ENCODE measurements at regions not wholly inside any gene's neighbourhood (a gene's known extent, or its start where the extent isn't known, plus 50 kb on each side); places are given as distances from the start of the nearest gene placed in this dataset.

GRCh38 chr14:98240376-98240775 is 1031.6 kb downstream of the BCL11B start:
- TF ChIP-seq FOXM1 (IDR thresholded peaks at IDR 0.05; ENCODE audit: borderline replicate concordance, low read depth) = no peak
- no peak for TF ChIP-seq EGR1 (IDR thresholded peaks at IDR 0.05)
- no peak for TF ChIP-seq MAX (IDR thresholded peaks at IDR 0.05)
- no peak for TF ChIP-seq REST (IDR thresholded peaks at IDR 0.05; ENCODE audit: low read depth)
- TF ChIP-seq USF1 (IDR thresholded peaks at IDR 0.05) = no peak
- TF ChIP-seq ZBTB7A (IDR thresholded peaks at IDR 0.05; ENCODE audit: low read depth) = no peak
- no peak for TF ChIP-seq NFIC (IDR thresholded peaks at IDR 0.05)
- no peak for TF ChIP-seq RAD21 (IDR thresholded peaks at IDR 0.05; ENCODE audit: low read depth)
- TF ChIP-seq TAF1 (IDR thresholded peaks at IDR 0.05; ENCODE audit: low read depth) = no peak
- no peak for TF ChIP-seq TEAD4 (IDR thresholded peaks at IDR 0.05)
- no peak for TF ChIP-seq CEBPB (IDR thresholded peaks at IDR 0.05)
- no peak for TF ChIP-seq EP300 (IDR thresholded peaks at IDR 0.05; ENCODE audit: borderline replicate concordance)
- TF ChIP-seq CREB1 (IDR thresholded peaks at IDR 0.05; ENCODE audit: low read depth) = no peak
- TF ChIP-seq YY1 (IDR thresholded peaks at IDR 0.05; ENCODE audit: low read depth) = no peak
- TF ChIP-seq TCF12 (IDR thresholded peaks at IDR 0.05; ENCODE audit: low read depth) = no peak

GRCh38 chr14:98242903-98243302 is 1029.1 kb downstream of the BCL11B start:
- TF ChIP-seq REST (IDR thresholded peaks at IDR 0.05; ENCODE audit: low read depth) = no peak
- no peak for TF ChIP-seq TCF12 (IDR thresholded peaks at IDR 0.05; ENCODE audit: low read depth)
- TF ChIP-seq EGR1 (IDR thresholded peaks at IDR 0.05) = no peak
- no peak for TF ChIP-seq YY1 (IDR thresholded peaks at IDR 0.05; ENCODE audit: low read depth)
- TF ChIP-seq ZBTB7A (IDR thresholded peaks at IDR 0.05; ENCODE audit: low read depth) = no peak
- no peak for TF ChIP-seq NFIC (IDR thresholded peaks at IDR 0.05)
- no peak for TF ChIP-seq TEAD4 (IDR thresholded peaks at IDR 0.05)
- no peak for TF ChIP-seq CEBPB (IDR thresholded peaks at IDR 0.05)
- no peak for TF ChIP-seq MAX (IDR thresholded peaks at IDR 0.05)
- no peak for TF ChIP-seq USF1 (IDR thresholded peaks at IDR 0.05)
- no peak for TF ChIP-seq EP300 (IDR thresholded peaks at IDR 0.05; ENCODE audit: borderline replicate concordance)
- TF ChIP-seq TAF1 (IDR thresholded peaks at IDR 0.05; ENCODE audit: low read depth) = no peak
- no peak for TF ChIP-seq RAD21 (IDR thresholded peaks at IDR 0.05; ENCODE audit: low read depth)
- no peak for TF ChIP-seq CREB1 (IDR thresholded peaks at IDR 0.05; ENCODE audit: low read depth)

- no peak for TF ChIP-seq TCF12 (IDR thresholded peaks at IDR 0.05; ENCODE audit: low read depth)
- no peak for TF ChIP-seq ZBTB7A (IDR thresholded peaks at IDR 0.05; ENCODE audit: low read depth)
- no peak for TF ChIP-seq RAD21 (IDR thresholded peaks at IDR 0.05; ENCODE audit: low read depth)
- TF ChIP-seq YY1 (IDR thresholded peaks at IDR 0.05; ENCODE audit: low read depth) = no peak
- TF ChIP-seq TAF1 (IDR thresholded peaks at IDR 0.05; ENCODE audit: low read depth) = no peak
- TF ChIP-seq TEAD4 (IDR thresholded peaks at IDR 0.05) = no peak
- TF ChIP-seq CEBPB (IDR thresholded peaks at IDR 0.05) = no peak
- no peak for TF ChIP-seq REST (IDR thresholded peaks at IDR 0.05; ENCODE audit: low read depth)
- TF ChIP-seq USF1 (IDR thresholded peaks at IDR 0.05) = no peak
- TF ChIP-seq CREB1 (IDR thresholded peaks at IDR 0.05; ENCODE audit: low read depth) = no peak
- TF ChIP-seq EP300 (IDR thresholded peaks at IDR 0.05; ENCODE audit: borderline replicate concordance) = no peak
- no peak for TF ChIP-seq EGR1 (IDR thresholded peaks at IDR 0.05)
- no peak for TF ChIP-seq MAX (IDR thresholded peaks at IDR 0.05)
- TF ChIP-seq NFIC (IDR thresholded peaks at IDR 0.05) = no peak
- no peak for TF ChIP-seq FOXM1 (IDR thresholded peaks at IDR 0.05; ENCODE audit: borderline replicate concordance, low read depth)
These were observed 1028.7 kb downstream of the BCL11B start for GRCh38 chr14:98243332-98243731.
